ENCODE measurements at regions not wholly inside any gene's neighbourhood (a gene's known extent, or its start where the extent isn't known, plus 50 kb on each side); places are given as distances from the start of the nearest gene placed in this dataset.

DNA sequence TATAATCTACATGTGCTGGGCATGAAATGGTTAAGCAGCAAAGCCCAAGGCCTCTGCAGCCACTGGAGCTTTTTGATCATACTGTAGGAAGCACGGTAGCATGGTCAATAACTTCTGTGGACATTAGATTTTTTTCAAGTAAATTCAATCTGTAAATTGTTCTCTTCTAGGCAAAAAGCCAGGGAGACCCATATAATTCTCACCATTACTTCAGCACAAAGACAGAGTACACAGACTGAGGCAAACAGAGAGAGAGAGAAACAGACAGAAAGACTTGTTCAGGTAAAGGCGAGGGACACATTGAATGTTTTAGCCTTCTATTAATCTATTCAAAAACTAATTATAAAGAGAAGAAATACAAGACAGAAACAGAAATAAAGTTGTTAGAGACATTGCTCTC is 349.4 kb downstream of the RFC3 start:
- H3K27me3 ChIP-seq (replicated peaks; ENCODE audit: control insufficient read depth, insufficient read depth, low read length) = no peaks in the 10 kb centered on the region
- no peak overlapping the region for H3K4me3 ChIP-seq (replicated peaks; ENCODE audit: low read depth, low read length)
- TF ChIP-seq, protein P1, sequence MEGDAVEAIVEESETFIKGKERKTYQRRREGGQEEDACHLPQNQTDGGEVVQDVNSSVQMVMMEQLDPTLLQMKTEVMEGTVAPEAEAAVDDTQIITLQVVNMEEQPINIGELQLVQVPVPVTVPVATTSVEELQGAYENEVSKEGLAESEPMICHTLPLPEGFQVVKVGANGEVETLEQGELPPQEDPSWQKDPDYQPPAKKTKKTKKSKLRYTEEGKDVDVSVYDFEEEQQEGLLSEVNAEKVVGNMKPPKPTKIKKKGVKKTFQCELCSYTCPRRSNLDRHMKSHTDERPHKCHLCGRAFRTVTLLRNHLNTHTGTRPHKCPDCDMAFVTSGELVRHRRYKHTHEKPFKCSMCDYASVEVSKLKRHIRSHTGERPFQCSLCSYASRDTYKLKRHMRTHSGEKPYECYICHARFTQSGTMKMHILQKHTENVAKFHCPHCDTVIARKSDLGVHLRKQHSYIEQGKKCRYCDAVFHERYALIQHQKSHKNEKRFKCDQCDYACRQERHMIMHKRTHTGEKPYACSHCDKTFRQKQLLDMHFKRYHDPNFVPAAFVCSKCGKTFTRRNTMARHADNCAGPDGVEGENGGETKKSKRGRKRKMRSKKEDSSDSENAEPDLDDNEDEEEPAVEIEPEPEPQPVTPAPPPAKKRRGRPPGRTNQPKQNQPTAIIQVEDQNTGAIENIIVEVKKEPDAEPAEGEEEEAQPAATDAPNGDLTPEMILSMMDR (IDR thresholded peaks at IDR 0.05; ENCODE audit: insufficient read depth, low read length, poor library complexity, severe bottlenecking) = no peak
- DNase-seq (ENCODE audit: extremely low read depth, insufficient read length) = no peak
- no peaks in the 10 kb centered on the region for H3K36me3 ChIP-seq (ENCODE audit: control insufficient read depth, insufficient read depth, low read length)

DNA sequence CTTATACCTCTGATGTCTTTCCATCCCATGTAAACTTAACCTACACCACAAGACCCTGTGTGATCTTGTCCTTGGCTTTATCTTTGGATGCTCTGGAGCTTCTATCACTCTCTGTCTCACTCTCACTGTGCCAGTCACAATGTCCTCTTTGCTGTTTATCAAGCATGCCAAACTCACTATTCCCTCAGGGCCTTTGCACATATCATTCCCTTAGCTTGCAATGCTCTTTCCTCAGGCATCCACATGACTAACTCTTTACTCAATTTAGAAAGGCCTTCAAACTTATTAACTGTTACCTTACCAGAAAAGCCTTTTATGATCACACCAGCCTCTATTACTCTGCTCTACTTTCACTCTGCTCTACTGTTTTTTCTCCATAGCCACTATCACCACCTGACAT is 354.1 kb downstream of the RFC3 start:
- Histone ChIP-seq H3K36me3 (ENCODE audit: control insufficient read depth, insufficient read depth, low read length) (no peaks in the 10 kb centered on the region), H3K4me3 (replicated peaks; ENCODE audit: low read depth, low read length) (no peak overlapping the region), H3K27me3 (replicated peaks; ENCODE audit: control insufficient read depth, insufficient read depth, low read length) (no peaks in the 10 kb centered on the region)
- DNase-seq (ENCODE audit: extremely low read depth, insufficient read length) = no peak
- TF ChIP-seq, protein P1 (IDR thresholded peaks at IDR 0.05; ENCODE audit: insufficient read depth, low read length, poor library complexity, severe bottlenecking) = no peak

DNA sequence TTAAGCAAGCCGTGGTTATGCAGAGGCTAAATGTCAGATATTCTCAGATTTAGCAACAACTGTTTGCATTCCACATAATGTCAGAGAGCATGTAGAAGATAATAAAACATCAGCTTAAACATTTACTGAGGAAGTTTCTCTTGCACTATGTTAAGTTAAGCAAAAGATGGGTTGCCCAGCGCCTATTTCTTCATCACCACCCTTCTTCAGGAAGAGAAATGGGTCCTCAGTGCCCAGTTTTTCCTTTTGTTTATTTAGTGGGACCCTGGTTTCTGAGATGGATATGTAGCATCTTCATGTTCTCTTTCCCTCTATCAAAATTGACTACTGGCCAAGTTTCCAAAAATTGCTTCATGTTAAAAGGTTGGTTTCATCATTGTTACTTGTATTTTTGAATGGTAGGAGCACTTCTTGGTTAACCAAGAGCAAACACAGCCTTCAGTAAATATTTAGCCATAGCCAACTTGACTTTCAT is 356.8 kb downstream of the RFC3 start:
- TF ChIP-seq, protein P1 (IDR thresholded peaks at IDR 0.05; ENCODE audit: insufficient read depth, low read length, poor library complexity, severe bottlenecking) = no peak
- DNase-seq (ENCODE audit: extremely low read depth, insufficient read length) = no peak

DNA sequence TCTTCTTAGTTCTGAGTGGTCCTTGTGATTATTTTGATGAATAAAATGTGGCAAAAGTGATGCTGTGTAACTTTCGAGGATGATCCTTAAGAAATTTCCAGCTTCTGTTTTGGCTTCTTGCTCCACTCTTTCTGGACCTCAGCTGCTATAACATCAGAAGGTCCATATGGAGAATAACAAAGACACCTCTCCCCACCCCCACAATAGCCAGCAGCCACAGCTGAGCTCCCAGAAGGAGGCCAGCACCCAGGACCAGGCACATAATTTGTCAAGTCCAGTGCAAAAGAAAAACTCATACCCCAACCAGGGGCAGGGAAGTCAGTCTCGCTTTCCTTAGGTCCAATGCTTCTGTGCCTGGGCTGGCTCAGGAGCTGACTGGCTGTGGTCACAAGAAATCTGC is 357.6 kb downstream of the RFC3 start:
- no peak for DNase-seq (ENCODE audit: extremely low read depth, insufficient read length)
- Histone ChIP-seq H3K27me3 (replicated peaks; ENCODE audit: control insufficient read depth, insufficient read depth, low read length) (no peaks in the 10 kb centered on the region), H3K36me3 (ENCODE audit: control insufficient read depth, insufficient read depth, low read length) (no peaks in the 10 kb centered on the region), H3K4me3 (replicated peaks; ENCODE audit: low read depth, low read length) (no peak overlapping the region)
- TF ChIP-seq, protein P1 (IDR thresholded peaks at IDR 0.05; ENCODE audit: insufficient read depth, low read length, poor library complexity, severe bottlenecking) = no peak

More for the DNA sequence above, 356.8 kb downstream of the RFC3 start:
- Histone ChIP-seq H3K36me3 (ENCODE audit: control insufficient read depth, insufficient read depth, low read length) (no peaks in the 10 kb centered on the region), H3K27me3 (replicated peaks; ENCODE audit: control insufficient read depth, insufficient read depth, low read length) (no peaks in the 10 kb centered on the region), H3K4me3 (replicated peaks; ENCODE audit: low read depth, low read length) (no peak overlapping the region)

DNA sequence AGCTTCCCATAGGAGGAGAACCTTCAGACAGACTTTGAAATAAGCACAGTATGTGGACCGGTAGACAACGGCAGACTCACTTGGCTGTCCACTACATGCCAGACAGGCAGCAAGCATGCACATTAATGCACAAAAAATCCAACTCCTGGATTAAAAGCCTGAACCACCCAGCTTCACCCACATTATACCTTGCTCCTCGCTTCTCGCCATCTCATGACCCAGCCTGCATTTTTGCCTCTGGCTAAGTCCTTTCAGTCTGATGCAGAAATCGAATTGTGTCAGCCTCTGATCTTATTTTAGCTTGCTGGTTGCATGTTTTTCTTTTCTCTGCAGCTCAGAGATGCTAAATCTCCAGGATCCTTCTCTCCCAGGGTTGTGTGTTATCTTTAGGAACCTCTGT is 358.7 kb downstream of the RFC3 start:
- TF ChIP-seq, protein P1 (IDR thresholded peaks at IDR 0.05; ENCODE audit: insufficient read depth, low read length, poor library complexity, severe bottlenecking) = no peak
- no peak for DNase-seq (ENCODE audit: extremely low read depth, insufficient read length)
- H3K36me3 ChIP-seq (ENCODE audit: control insufficient read depth, insufficient read depth, low read length) = no peaks in the 10 kb centered on the region
- H3K27me3 ChIP-seq (replicated peaks; ENCODE audit: control insufficient read depth, insufficient read depth, low read length) = no peaks in the 10 kb centered on the region
- no peak overlapping the region for H3K4me3 ChIP-seq (replicated peaks; ENCODE audit: low read depth, low read length)

DNA sequence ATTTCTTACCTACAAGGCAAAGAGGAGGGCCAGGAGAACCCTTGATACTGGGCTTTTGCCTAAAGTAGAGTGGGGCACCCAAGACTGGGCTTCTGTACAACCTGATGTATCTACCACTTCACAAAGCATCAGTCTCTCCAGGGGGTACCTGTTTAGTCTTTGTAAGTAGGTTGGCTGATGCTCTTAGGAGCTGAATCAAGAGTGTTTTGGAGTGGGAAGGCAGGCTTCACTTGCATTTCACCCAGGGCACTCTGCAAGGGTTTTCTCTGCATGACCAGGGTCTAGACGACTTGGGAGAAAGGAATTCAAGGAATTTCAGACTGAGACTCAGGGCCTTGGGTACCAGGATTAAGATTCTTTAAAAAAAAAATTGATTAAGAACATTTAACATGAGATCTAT is 361.5 kb downstream of the RFC3 start:
- Histone ChIP-seq H3K36me3 (ENCODE audit: control insufficient read depth, insufficient read depth, low read length) (no peaks in the 10 kb centered on the region), H3K27me3 (replicated peaks; ENCODE audit: control insufficient read depth, insufficient read depth, low read length) (no peaks in the 10 kb centered on the region), H3K4me3 (replicated peaks; ENCODE audit: low read depth, low read length) (no peak overlapping the region)
- no peak for DNase-seq (ENCODE audit: extremely low read depth, insufficient read length)
- TF ChIP-seq, protein P1 (IDR thresholded peaks at IDR 0.05; ENCODE audit: insufficient read depth, low read length, poor library complexity, severe bottlenecking) = no peak
